NCI-H748 (cell line): ENCODE measurements at regions not wholly inside any gene's neighbourhood (a gene's known extent, or its start where the extent isn't known, plus 50 kb on each side); places are given as distances from the start of the nearest gene placed in this dataset.

ENCODE experiments used
- DNase-seq: peaks from one replicate; lab custom pipeline; 2025; ENCODE audit not compliant: unreplicated experiment; lab: John Stamatoyannopoulos, UW

DNA sequence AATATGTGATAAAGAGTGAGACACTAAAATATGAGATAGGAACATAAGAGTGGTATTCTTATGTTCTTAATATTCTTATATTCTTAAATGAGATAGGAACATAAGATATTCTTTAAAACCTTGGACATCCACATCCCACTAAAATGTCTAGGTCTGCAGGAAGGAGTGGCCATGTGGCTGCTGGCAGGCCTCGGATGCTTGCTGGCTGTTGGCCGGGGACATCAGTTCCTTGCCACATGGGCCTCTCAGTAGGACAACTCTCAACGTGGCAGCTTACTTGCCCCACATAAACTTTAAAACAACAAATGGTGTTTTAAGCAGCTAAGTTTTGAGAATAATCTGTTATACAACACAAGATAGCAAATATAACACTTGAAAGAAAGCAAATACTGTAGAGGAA is 240.1 kb downstream of the CASP12 start:
- DNase-seq: no peak

DNA sequence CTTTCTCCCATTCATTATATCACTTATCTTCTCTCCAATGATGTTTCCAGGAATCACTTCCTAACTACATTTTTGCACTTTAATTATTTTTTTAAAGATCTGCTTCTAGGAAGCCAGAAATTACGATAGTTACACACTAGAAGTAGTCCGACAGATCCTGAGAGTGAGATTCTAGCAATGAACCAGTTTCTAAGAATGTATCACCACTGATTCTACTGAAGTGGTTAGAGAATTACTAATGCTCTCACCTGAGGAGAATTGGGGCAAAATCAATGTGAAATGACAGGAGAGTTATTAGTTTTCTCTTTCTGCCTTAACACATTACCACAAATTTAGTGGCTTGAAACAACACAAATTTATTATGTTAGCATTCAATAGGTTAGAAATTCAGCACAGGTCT is 241.2 kb downstream of the CASP12 start:
- no peak for DNase-seq

DNA sequence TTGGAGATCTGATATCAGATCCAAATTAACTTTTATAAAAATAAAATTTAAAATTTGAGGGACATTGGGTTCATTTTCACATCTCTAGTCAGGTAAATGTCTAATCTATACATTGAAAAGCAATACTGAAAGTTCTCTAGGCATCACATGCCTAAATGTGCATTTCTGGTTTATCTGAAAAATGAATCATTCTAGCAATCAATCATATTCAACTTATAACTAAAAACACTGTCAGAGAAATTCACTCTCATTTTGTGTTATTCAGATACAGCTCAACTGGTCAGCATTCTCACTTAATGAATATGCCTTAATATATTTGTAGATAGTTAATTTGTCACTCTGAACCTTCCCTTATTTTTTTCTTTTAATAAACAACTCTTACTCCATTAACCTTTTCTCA is 243.2 kb downstream of the CASP12 start:
- DNase-seq: no peak

DNA sequence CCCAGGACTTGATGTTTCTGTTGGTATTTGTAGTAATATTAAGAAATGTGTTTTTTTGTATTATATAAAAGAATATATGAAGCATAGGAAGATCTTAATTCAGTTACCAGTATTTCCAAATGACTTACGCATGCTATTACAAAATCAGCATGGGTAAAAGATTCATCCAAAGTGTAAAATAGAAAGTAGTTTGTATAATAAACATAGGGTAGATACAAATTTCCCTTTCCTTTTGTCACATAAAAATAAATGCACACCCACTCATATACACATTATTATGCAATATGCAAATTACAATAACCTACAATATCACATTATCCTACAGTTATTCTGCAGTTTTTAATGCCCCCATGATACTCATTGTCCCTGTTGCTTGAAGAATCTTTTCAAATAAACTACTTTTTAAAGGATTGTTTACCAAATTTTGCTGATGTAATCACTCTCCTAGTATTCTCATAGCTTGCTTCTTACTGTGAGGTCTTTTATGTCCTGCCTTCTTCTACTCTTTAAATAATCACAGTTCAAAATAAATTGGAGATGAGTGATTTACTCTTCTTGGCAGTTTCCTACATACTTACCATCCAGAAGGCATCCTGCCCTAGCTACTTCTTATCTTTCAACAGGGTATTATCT is 244.0 kb downstream of the CASP12 start:
- DNase-seq: no peak

DNA sequence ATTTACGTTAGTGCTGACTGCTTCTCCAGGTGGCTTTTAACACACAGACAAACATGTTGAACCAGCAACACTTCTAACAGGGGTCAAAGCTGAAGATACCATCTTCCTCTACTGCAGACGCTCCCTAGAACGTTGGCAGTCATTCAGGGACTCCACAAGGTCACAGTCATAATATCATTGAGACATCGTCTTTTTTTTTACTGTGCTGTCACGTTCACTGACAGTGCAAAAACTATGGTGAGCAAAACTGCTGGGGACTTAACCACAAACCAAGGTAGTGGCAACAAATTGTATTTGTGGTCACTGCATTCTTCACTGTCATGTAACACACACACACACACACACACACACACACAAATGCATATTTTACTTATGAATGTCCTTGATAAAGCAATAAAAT is 244.9 kb downstream of the CASP12 start:
- DNase-seq: no peak

DNA sequence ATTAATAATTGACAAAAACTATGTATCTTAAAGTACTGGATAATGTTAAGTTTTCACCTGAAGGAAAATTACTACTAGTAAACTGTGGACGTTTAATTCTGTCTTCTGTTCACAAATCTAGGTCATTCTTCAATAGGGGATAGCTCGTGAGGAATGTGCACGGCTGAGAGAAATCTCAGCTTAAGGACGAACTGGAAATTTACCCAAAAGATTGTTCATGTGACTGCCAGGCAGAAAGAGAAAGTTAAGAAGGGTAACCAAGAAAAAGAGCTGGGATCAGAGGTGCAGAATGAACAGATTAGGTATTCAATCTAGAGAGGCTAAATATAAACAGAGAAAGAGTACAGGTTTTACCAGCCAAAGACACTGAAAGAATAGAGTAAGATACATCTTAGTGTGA is 245.3 kb downstream of the CASP12 start:
- DNase-seq: no peak

DNA sequence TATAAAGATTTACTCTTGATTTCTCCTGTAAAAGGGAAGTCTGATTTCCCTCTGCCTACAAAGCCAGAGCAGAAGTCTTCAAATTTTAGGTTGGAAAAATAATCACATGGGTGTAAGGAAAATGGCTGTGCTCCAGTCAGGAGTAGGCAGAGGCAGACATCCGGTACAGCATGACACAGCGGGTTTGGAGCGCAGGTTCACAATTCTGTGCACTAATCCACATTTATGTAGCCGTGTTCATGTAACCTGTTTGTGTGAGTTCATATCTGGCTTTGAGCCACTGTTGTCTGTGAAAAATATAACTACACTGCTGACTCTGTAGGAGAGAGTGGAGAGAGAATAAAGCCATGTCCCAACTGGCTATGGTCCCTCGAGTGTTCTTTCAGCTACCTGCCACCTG is 248.0 kb downstream of the CASP12 start:
- DNase-seq: peak; percentile 34

DNA sequence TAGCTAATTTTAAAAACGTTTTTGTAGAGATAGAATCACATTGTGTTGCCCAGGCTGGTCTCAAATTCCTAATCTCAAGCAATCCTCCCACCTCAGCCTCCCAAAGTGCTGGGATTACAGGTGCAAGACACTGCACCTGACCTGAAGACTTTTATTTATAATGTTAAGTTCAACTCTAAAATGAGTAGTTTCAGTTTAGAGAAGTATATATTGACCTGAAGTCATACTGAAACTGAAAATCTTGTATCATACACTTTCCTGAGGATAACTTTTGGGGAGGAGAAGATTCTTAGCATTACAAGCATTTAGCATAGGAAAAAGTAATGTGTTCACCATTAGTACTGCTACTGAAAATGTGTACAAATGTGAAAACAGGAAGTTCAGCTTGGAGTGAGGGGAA is 249.3 kb downstream of the CASP12 start:
- no peak for DNase-seq

DNA sequence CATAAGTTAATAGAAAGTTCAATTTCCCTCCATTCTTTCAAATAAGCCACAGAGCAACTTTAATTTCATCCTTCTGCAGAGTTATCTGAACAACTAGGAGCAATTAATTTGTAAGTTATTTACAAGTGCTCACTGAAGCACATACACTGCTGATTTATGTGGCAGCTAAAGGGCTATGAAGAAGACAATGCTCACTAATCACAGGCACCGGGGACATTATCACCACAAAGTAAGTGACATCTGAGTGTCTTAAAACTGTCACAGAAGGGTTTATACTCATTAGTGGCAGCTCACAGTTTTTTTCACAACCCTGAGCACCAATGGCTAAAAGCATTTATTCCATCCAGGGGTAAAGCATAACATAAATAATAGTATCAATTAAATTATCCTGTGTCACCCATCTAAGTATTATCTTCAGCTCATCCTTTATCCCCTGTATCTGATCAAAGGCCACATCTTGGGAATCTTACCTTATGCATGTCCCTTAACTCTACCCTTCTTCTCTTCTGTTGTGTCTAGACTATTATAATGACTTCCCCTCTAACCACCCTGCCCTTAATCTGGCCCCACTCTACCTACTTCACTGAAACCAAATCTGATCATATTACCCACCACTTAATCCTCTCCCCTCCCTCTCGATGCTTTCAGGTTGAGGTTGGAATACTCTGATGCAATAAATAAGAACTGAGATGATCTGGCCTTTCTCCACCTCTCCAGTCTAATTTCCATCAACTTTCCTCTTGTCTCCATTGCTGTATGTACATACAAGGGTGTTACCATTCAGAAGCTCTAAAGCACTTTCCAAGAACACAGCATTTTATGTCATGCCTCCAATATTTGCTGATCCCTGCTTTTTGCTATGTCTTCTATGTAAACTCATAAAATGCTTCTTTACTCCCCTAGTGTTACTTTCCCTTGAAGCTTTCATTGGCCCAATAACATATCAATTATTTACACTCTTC is 252.7 kb downstream of the CASP12 start:
- DNase-seq: no peak

DNA sequence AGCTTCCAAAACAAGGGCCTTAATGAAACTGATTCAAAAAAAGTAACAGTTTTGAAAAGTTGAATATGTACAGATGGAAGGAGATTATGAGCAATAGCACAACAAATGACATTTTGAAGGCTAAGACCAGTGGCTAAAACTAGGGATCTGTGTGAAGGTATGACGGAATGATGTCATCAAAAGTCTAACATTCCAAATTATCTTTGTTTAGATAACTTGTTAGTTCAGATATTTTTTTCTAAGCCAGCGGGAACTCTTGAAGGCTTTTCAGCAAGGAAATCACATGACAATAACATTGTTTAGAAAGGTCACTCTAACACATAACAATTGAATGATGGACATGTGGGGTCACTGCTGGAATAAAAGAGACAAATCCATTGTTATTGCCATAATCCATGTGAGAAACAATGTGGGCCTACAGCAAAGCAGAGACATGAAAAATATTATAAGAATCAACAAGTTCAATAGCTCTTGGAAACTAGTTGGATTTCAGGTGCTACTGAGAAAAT is 260.5 kb downstream of the CASP12 start:
- no peak for DNase-seq

DNA sequence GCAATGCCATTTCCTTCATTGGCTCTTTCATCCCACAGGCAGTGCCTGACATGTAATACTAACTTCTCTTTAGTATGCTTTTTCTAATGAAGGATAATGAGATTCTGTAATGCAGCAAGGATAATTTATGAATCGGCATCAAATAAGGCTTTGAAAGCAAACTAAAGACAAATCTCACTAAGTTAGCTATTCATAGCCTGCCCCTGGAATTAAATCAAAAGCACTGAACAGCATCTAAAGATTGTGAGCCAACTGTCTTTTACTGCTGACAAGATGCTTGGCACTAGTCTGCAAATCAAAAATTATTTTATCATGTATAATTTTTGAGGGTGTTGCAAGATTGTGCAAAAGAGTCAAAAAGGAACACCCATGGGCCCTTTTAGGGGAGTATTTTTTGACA is 265.0 kb downstream of the CASP12 start:
- no peak for DNase-seq

DNA sequence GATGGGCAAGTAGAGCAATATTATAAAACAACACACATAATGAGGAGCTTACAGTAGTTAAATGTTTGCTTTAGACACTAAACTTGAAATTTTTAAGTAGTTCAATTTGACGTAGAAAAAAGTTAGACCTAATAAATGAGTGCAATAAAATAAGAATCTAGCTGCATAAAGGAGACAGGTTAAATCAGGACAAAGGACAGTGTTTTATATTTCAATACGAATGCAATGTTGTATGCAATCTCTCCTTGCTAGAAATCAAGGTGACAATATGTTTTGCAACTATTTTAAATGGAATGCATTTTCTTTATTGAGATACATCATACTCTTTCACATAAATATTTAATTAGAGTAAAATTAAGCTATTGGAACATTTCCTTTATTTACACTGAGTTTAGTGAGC is 267.9 kb downstream of the CASP12 start:
- DNase-seq: no peak

DNA sequence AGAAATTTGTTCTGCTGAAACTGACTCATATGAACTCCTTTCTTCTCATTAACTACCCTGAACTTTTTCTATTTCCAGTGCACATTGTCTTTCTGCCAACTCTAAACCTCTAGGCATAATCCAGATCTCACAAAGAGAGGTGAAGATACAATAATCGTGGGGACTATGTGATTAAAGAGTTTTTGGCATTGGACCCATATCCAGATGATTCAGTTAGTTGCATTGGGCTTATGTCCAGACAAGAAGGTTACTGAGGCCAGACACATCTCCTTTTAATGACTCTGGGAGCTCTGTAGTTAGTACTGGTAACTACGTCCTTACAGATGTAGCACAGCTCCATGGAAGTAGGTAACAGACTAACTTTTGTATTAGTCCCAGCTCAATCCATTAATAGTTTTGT is 273.0 kb downstream of the CASP12 start:
- DNase-seq: no peak

DNA sequence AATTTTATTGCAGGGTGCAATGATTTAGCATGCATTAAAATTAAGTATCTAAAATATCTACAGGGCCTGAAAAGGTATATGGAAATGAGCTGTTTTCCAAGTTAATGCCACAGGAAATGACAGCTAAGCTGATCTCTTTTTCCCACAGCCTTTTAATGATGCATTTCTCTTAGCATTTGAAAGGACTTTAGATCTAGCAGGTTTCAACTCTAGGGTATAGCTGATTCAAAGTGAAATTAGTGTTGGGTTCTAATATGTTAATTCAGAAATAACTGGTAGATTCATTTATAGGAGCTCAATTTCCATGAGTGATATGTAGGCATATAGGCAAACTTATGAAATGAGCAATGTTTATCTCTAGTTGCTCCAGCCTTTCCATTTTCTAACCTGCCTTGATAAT is 274.2 kb downstream of the CASP12 start:
- DNase-seq: no peak

DNA sequence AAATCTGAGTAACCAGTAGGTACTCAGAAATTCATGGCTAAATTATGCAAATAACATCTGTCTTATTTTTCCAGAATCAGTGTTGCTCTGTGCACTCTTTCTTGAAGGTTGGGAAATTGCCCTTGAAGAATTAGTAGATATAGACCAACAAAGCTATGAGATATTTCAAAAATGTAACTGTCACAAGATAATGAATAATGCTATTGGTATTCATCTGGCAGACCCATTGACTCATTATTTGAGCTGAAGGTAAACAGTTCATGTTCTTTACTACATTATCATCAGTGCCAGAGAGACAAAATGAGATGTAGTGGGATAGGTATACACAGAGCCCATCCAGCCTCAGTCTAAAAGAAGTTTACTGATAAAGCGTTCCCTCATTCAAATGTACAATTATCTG is 274.7 kb downstream of the CASP12 start:
- DNase-seq: no peak

DNA sequence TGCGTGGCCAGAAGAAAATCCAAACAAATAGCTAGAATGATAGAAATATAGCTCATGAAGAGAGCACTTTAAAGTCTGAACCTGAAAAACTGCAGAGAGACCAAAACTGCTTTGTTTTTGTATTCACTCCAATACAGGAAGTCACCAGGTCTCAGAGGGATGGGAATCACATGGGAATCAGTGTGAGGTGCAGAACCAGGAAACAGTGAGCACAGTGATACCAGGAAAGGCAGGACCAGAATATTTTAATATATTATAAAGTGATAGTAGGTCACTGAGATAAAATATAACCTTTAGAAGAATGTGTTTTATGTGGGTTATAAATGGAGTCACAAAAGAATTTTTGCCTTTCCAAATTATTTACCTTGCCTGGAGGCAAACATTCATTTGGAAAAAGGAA is 277.3 kb downstream of the CASP12 start:
- DNase-seq: no peak

DNA sequence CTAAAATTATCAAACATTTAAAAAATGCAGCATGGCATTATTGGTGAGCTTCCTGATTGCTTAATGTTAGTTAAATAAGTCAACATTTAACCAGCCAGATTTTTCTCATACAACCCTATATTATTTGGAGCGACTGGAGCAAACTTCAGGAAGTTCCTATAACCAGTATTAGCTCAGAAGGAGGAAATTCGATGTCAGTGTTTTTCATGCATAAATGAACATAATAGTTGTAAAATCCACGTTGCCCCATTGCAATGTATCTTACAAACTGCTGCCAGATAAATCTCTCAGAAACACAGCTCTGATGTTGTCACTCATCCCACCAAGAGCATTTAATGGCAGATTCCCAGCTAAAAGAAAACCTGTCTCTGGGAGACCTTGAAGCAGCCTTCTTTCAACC is 278.5 kb downstream of the CASP12 start:
- DNase-seq: no peak

DNA sequence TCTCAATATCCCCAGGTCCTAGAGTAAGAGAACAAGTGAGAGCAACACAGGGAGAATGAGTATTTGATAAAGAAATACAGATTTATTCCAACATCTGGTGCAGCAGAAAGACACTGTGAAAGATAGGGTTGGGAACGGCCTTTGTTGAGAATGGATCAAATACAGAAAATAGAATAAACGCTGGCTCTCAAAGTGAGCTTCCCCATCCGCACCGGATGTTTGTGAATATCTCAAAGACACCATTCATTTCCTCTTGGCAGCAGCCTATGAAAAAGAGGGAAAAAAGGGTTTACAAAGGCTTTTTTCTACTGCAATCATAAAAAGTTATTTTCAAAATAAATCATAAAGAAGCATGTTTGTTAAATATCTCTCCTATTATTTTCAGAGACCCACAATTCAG is 279.3 kb downstream of the CASP12 start:
- DNase-seq: no peak

DNA sequence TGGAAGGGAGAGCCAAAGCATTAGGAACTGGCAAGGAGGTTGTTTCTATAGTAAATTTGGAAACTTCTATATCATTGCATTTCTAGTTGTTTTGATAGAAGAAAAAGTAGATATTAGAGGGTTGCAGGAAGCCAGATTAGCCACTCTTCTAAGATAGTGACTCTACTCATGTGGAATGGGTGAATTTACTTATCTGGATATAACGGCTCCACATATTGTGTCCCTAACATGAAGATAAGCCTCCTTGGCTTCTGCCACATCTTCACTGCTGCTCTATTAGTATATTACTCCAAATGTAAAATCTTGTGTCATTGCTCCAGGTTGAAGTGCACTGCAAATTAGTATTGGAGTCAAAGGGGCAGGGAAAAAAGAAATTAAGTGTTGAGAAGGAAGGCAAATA is 283.3 kb downstream of the CASP12 start:
- no peak for DNase-seq

DNA sequence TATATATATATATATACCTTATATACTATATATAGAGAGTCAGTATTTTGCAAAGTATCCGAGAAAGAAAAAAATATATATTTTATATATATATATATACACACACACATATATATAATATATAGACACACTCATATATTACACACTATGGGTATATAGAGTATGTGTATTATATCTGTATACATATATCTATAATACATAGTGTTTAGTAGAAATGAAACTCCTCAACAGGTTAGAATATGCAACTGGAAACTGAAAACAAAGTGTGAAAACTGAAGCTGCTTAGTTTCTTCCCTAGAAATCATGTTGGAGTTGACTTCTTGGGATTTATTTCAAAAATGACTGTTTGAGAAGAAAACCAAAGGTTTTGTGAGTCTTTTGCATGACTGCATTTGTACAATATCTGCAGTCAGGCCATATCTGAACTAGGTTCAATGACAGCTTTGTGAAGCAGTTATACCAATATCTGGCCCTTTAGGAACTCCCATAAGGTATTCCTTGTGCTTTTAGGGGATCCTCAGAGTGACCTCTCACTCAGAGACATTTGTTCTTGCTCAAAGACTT is 284.1 kb downstream of the CASP12 start:
- no peak for DNase-seq

DNA sequence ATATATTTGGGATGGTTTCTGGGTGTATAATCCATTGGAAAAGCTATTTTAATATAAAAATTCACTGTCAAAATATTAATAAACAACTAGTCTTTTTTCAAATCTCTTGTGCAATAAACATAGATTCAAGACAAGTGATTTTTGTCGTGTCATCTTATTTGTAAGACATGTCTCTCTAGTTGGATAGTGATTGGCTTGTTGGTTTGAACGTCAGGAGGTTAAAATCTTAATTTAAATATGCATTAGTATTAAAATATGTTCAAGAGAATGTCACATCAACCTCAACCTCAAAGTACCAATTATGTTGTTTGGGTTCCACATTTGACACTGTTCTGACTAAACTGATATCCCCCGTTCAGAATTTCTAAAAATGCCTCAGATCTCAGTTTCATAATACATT is 287.6 kb downstream of the CASP12 start:
- no peak for DNase-seq
